Tongue (tissue), 1 donor: ENCODE measurements at regions not wholly inside any gene's neighbourhood (a gene's known extent, or its start where the extent isn't known, plus 50 kb on each side); places are given as distances from the start of the nearest gene placed in this dataset.

Source experiments
- DNase-seq: peaks from one replicate; pipeline ENCODE4 v3.0.0-alpha.2; 2015

DNA sequence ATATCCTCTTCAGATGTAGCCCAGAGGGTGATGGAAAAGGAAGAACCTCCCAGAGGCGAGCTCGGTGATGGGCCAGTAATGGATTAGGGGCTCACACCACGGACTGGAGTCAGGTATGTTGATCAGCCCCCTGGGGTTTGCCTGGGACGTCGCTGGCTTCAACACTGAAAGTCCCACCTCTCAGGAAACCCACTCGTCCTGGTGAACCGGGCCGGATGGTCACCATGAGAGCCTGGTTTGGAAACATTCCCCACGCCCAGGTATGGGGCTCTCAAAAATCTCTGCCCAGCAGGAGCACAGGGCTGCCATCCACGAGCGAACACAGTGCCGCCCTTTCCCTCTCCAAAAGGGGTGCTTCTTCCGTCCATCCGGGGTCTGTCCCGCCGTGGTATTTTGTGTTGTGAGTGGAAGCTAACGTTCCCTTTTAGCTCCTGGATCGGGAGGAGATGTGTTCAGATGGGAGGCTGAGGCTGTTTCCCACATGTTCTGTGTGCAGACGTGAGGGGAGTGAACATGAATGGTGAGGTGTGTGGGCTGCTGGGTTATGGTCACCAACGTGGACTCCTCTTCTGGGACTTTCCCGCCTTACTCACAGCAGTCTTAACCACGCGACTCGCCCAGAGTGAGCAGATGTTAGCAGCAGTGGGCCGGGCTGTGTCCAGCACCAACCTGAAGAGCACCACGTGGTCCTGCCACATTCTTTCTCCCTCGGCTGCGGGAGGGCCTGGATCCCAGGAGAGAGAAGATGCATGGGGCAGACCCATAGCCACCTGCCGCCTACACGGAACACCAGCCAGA, 139.2 kb downstream of the KIF26A start:
- DNase-seq: no peak

DNA sequence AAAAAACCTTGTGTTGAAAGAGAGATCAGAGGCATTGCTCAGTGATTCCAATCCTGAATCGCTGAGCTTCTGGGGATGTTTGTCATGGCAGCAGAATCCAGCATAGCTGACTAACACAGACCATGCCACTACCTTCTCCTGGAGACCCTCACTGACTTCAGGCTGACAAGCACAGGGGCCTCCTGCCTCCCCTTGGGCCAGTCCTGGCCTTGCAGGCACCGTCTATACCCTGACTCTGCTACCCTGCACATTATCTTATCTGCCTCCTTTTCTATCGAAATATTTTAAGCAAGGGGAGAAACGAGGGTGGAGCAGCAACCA, 139.8 kb downstream of the KIF26A start:
- no peak for DNase-seq

- no peak for DNase-seq
Observed at GRCh38 chr14:104280085-104280901, 141.9 kb downstream of the KIF26A start.

GRCh38 chr14:104280902-104281767, 142.7 kb downstream of the KIF26A start:
- no peak for DNase-seq

DNA sequence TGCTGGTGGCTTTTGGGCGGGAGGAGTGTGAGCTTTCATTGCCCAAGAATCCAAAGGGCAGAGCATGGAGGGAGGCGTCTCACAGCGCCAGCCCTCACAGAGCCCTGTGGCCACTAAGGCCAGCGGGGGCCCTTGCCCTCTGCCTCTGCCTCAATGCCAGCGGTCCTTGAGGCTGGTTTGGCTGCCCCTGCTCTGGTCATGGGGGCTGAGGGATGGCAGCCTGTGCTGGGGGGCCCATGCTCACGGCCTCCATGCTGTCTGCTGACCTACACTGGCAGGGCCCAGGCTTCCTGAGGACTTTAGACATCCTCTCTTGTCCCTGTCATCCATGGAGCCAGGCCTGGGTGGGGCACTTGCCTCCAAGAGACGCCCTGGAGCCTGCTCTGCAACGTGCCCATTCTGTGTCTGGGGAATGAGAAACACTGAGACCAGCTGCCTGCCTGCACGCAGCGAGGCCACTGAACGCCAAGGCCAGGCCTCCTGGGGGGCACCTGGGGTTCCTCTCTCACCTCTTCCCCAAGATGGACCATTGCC, 143.4 kb downstream of the KIF26A start:
- no peak for DNase-seq

DNA sequence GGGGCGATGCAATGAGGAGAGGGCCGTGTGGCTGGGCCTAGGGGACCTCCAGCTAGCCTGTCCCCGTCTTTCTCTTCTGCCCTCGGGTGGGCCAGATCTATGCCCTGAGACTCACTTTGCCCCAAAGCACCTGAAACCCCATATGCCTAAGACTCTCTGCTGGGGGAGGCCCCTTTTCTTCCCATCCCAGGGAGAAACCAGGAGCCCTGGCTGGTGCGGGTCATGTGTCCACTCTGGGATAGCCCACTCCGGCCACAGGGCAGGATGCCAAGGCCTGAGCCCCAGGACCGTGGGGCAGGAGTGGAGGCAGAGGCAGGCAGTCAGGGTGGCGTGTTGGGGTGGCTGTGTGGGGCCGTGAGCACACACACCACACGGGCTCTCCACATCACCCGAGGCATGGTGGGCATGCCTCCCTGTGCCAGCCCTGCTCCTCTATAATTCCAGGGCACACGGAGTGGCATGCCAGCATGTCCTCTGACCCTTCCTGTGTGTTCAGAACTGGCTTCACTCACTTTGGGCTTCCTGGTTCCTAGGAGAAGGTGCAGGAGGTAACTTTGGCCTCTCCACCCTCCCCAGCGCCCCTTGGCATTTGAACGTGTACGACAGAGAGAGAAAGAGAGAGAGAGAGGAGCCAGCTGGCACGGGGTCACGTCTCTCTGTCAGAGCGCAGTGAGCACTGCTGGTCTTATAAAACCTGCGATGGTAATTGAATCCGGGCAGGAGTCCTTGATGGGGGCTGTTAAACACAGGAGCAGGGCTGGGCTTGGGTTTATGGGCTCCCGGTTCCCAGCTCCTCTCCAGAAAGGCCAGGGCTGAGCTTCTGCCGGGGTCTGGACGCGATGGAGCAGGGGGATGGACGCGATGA, 144.2 kb downstream of the KIF26A start:
- peak; percentile 49 for DNase-seq

DNA sequence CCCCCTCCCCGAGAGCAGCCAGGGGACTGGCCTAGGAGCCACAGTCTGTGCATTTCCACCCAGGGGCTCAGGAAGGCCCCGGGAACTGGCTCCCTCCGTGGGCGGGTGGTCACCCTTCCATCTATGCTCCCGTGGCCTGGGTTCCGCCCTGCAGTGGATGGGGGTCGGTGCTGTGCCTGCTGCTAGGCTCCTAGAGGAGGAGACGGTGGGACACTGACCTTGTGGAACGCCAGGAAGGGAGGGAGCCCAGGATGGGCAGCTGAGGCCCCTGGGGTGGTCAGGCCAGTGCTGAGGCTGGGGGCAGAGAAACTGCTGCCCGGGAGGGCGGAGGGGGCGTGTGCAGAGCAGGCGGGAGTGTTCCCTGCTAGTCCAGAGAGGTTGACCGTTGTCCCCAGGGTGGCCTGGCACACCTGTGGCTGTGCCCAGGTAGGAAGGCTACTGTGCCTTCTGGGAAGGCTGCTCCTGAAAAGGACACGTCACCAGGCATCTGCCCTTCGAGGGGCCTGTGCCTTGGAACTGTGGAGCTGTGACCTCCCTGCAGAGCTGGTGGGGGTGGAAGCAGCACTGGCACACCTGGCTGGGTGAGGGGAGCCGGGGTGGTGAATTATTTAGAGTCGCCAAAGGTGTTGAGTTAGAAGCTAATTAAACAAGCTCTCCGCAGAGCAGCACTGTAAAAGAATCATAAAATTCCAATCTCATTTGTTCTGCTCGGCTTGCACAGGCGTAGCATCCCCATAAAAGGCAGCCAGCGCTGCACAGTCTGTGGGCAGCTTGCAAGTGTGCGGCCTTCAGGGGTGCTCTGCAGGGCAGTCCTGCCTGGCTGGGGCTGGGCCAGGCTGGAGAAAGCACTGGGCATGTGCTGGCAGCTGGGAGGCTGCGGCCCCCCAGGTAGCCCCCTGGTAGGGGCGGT, 145.1 kb downstream of the KIF26A start:
- no peak for DNase-seq

GRCh38 chr14:104284107-104284592, 145.8 kb downstream of the KIF26A start:
- peak; percentile 20 for DNase-seq

- no peak for DNase-seq
Observed at GRCh38 chr14:104284636-104285507, 146.5 kb downstream of the KIF26A start.

- no peak for DNase-seq
Observed at GRCh38 chr14:104285508-104285840, 147.1 kb downstream of the KIF26A start.

- DNase-seq: no peak
Observed at GRCh38 chr14:104286086-104286485, 147.7 kb downstream of the KIF26A start.

DNA sequence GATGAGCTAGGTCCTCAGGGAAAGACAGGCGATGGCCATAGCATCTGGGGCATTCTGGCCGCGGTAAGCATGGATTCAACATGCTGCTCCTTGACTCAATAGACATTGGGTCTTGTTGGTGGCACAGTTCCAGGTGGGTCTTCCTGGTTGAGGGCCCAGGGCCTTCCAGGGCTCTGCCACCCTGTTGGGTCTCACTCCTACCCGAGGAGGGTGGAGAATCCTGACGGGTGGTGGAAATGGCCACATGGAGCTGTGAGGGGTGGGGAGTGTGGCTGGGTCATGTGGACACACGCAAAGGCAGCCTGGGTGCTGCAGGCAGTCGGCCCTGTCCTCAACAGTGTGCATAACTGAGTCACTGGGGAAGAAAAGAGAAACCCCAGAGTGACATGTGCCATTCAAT, 148.1 kb downstream of the KIF26A start:
- DNase-seq: no peak

- no peak for DNase-seq
Observed at GRCh38 chr14:104287301-104288009, 149.1 kb downstream of the KIF26A start.

- DNase-seq: no peak
Observed at GRCh38 chr14:104288272-104288671, 149.9 kb downstream of the KIF26A start.

- no peak for DNase-seq
Observed at GRCh38 chr14:104289507-104289906, 151.1 kb downstream of the KIF26A start.

DNA sequence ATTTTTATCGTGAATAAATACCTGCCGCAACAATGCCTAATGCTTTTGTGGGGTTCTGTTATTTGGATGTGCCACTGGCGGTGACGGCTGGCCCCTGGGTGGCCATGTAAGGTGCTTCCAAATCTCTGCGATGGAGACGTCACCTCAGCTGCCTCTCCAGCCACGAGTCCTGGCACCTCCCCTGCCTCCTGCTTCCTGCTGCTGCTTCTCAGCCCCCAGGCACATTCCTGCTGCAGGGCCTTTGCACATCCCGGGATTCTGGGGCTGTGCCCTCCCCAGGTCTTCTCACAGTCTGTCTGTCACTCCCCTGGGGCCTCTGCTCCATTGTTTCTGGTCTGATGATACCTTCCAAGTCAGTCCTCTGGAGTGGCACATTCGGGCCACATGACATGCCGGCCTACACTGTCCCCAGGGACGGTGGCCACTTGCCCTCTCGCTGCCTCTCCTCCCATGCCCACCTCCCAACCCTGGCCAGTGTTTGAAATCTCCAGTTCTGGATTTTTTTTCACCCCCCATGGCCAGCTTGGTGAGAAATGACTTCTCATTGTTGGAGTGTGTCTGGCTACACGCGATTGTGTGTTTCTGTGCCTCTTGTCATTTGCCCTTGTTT, 151.8 kb downstream of the KIF26A start:
- DNase-seq: no peak

DNA sequence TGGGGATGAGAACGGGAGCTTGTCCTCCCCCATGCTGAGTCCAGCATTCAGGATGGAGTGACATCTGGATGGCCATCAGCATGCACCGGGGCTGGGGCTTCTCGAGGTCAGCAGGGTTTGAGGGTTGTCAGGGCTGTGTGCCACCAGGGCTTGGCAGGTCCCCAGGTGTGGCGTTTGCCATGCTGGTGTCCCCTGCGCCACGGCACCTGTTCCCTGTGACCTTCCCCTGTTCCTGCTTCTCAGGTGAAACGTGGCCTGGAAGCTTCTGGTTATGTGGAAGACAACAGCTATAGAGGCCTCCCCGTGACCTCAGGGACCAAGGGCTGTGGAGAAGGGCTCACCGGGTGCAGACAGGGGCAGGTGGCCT, 152.4 kb downstream of the KIF26A start:
- DNase-seq: no peak
